Epithelial cell of proximal tubule (primary cell): ENCODE measurements at regions not wholly inside any gene's neighbourhood (a gene's known extent, or its start where the extent isn't known, plus 50 kb on each side); places are given as distances from the start of the nearest gene placed in this dataset.
"Not testable (repeated sequence)": the region's sequence is repeated elsewhere in the genome, so short reads cannot be mapped to it uniquely, and the experiment has no call there.

Source experiments
- DNase-seq: peaks from one replicate; pipeline ENCODE4 v3.0.0-alpha.2; 2011; ENCODE audit warnings: low read depth
- H3K4me3 ChIP-seq: 2 replicates; pipeline ENCODE4 v1.5.1; 2011; ENCODE audit warnings: low read depth, mild to moderate bottlenecking, low read length
- TF ChIP-seq, protein P1 (sequence below): conservative IDR thresholded peaks from 2 replicates; pipeline ENCODE4 v1.5.1; 2012; ENCODE audit warnings: low read depth, mild to moderate bottlenecking, low read length

DNA sequence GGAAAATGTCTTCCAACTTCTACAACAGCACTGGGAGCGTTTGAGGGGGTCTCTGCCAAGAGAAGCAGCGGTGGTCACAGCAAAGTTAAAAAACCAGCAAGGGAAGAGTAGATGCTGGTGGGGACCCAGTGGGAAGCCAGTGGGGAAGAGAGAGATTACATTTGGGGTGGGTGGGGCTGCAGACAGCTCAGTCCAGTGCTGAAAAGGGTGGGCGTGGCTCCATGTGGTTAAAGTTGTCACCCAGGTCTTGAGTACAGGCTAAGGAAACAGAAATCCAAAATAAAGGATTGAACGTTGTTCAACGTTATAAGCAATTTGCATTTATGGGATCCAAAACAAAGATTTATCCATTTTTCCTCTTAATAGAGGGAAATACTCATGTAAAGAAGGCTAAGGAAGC lies 106.3 kb upstream of the LY86 start:
- no peak for DNase-seq
- H3K4me3 ChIP-seq = no peak overlapping the region
- TF ChIP-seq, protein P1, sequence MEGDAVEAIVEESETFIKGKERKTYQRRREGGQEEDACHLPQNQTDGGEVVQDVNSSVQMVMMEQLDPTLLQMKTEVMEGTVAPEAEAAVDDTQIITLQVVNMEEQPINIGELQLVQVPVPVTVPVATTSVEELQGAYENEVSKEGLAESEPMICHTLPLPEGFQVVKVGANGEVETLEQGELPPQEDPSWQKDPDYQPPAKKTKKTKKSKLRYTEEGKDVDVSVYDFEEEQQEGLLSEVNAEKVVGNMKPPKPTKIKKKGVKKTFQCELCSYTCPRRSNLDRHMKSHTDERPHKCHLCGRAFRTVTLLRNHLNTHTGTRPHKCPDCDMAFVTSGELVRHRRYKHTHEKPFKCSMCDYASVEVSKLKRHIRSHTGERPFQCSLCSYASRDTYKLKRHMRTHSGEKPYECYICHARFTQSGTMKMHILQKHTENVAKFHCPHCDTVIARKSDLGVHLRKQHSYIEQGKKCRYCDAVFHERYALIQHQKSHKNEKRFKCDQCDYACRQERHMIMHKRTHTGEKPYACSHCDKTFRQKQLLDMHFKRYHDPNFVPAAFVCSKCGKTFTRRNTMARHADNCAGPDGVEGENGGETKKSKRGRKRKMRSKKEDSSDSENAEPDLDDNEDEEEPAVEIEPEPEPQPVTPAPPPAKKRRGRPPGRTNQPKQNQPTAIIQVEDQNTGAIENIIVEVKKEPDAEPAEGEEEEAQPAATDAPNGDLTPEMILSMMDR = no peak

GRCh38 chr6:6483168-6483567 lies 105.4 kb upstream of the LY86 start:
- DNase-seq = no peak
- H3K4me3 ChIP-seq = no peak overlapping the region
- TF ChIP-seq, protein P1 = no peak

DNA sequence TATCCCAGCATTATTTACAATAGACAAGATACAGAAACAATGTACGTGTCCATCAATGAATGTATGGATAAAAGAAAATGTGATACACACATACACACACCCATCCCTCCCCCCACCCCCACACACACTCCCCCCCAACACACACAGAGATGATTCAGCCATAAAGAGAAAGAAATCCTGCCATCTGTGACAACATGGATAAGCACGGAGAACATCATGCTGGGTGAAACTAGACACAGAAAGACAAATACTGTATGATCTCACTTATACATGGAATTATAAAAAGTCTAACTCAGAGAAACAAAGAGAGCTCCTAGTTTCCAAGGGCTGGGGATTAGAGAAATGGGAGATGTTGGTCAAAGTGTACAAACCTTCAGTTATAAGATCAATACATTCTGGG lies 104.8 kb upstream of the LY86 start:
- DNase-seq = no peak
- H3K4me3 ChIP-seq = no peak overlapping the region
- TF ChIP-seq, protein P1 = no peak

DNA sequence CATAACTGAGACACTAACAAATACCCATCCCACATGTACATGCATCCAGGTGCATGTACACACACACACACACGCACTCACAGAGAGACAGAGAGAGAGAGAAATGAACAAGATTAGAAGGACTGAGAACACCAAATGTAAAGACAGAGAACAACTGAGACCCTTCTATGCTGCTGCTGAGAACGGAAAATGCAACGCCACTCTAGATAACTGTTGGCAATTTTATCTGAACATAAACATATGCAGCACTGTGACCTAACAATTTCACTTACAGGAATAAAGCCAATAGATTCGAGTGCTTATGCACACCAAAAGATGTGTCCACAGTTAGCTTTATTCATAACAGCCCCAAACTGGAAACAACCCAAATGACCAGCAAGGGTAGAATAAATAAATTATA lies 103.8 kb upstream of the LY86 start:
- H3K4me3 ChIP-seq = no peak overlapping the region
- TF ChIP-seq, protein P1 = no peak
- no peak for DNase-seq

DNA sequence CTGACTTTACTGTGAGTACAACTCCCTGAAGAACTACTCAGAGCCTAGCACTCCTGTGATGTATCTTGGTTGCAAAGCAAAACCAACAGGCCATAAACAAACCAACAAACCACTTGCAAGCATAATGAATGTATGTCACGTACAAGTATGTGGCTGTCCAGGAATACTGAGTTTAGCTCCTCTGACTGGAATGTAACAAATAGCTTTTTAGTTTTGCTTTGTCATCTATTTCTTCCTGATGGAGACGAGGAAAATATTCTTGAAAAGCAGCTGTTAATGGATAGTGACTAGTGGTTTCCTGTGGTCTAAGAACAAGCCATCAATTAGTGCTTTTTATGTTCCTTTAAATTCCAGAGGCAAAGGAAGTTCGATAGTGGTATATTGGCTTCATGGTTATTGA lies 101.9 kb upstream of the LY86 start:
- TF ChIP-seq, protein P1 = no peak

DNA sequence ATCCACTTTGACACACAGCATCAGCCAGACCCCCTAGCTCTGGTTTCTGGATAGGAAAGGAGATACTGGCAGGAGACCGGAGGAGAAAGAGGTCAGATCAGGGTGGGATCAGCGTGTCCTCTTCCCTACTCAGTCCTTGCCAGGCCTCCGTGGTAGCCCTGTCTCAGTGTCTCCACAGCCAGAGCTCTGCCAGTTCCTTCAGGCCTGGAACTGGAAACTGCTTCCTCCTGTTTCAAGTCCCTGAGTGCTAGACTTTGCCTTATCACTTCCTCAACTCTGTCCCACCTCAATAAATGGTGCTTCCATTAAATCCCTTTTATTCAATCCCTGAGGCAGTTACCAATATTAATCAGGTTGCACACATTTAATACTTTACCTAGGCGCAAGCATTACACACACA lies 96.8 kb upstream of the LY86 start:
- no peak overlapping the region for H3K4me3 ChIP-seq
- no peak for DNase-seq
- TF ChIP-seq, protein P1 = no peak

More for the DNA sequence above, 101.9 kb upstream of the LY86 start:
- no peak for DNase-seq
- H3K4me3 ChIP-seq = no peak overlapping the region

DNA sequence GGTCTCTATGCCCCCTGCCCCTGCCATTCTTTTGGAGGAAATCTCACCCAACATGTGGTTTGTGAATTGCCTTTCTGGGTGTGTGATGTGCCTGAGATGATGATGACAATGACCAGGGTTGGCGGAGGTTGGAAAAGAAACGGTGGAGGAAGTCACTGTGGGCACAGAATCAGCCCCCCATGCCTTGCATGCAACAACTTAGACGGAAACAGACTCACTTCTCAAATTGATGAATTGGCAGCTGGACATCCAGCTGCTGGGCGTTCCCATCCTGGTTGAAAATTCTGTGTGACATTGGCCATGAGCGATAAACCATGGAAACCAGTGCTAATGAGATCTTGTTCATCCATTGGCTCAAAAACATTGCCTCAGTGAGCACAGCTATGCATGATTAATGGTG lies 95.8 kb upstream of the LY86 start:
- no peak overlapping the region for H3K4me3 ChIP-seq
- TF ChIP-seq, protein P1 = no peak
- DNase-seq = no peak

DNA sequence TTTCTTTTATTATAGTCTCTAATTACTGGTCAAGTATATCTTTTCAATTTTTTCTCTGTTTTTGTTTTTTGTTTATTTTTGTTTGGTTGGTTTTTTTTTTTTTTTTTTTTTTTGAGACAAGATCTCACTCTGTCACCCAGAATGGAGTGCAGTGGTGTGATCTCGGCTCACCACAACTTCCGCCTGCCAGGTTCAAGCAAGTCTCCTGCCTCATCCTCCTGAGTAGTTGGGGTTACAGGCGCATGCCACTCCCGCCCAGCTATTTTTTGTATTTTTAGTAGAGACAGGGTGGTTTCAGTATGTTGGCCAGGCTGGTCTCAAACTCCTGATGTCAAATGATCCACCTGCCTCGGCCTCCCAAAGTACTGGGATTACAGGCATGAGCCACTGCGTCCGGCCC lies 94.4 kb upstream of the LY86 start:
- not testable (repeated sequence) for H3K4me3 ChIP-seq, DNase-seq
